ENCODE measurements at regions not wholly inside any gene's neighbourhood (a gene's known extent, or its start where the extent isn't known, plus 50 kb on each side); places are given as distances from the start of the nearest gene placed in this dataset.

DNA sequence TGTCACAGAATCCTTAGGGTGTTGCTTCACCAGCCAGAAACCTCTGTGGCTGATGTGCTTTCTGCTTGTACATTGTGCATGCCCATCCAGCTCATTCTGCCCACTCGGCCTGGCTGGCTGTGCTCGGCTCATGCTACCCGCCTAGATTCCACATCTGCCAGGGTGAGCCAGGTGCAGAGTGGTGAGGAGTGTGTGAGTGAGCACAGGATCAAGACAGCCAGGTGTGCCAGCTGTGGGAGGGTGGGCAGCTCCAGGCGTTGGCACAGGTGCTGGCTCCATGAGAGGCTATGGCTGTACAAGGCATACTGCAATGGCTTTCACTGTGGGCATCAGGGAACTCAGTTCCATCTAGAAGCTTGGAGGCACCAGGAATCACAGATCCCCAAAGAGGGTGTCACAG, 1321.8 kb upstream of the CRIM1 start:
- TF ChIP-seq, protein P1, sequence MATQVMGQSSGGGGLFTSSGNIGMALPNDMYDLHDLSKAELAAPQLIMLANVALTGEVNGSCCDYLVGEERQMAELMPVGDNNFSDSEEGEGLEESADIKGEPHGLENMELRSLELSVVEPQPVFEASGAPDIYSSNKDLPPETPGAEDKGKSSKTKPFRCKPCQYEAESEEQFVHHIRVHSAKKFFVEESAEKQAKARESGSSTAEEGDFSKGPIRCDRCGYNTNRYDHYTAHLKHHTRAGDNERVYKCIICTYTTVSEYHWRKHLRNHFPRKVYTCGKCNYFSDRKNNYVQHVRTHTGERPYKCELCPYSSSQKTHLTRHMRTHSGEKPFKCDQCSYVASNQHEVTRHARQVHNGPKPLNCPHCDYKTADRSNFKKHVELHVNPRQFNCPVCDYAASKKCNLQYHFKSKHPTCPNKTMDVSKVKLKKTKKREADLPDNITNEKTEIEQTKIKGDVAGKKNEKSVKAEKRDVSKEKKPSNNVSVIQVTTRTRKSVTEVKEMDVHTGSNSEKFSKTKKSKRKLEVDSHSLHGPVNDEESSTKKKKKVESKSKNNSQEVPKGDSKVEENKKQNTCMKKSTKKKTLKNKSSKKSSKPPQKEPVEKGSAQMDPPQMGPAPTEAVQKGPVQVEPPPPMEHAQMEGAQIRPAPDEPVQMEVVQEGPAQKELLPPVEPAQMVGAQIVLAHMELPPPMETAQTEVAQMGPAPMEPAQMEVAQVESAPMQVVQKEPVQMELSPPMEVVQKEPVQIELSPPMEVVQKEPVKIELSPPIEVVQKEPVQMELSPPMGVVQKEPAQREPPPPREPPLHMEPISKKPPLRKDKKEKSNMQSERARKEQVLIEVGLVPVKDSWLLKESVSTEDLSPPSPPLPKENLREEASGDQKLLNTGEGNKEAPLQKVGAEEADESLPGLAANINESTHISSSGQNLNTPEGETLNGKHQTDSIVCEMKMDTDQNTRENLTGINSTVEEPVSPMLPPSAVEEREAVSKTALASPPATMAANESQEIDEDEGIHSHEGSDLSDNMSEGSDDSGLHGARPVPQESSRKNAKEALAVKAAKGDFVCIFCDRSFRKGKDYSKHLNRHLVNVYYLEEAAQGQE (IDR thresholded peaks at IDR 0.05; ENCODE audit: borderline replicate concordance), result no peak
- TF ChIP-seq MXI1 (conservative IDR thresholded peaks at IDR 0.05; ENCODE audit: poor library complexity, severe bottlenecking) (no peak), POLR2AphosphoS5 (IDR thresholded peaks at IDR 0.05) (no peak), TAF1 (IDR thresholded peaks at IDR 0.05; ENCODE audit: low read depth) (no peak), SMC3 (conservative IDR thresholded peaks at IDR 0.05; ENCODE audit: poor library complexity) (no peak), EZH2 (IDR thresholded peaks at IDR 0.05; ENCODE audit: borderline replicate concordance, insufficient read depth, low read length, poor library complexity, severe bottlenecking) (no peak)
- no peaks in the 10 kb centered on the region for H3K36me3 ChIP-seq (ENCODE audit: insufficient read depth, low read length)
- H3F3A ChIP-seq (ENCODE audit: insufficient read depth, low read length, poor library complexity, severe bottlenecking), result no peaks in the 10 kb centered on the region
- H3K27ac ChIP-seq (ENCODE audit: low read length), result no peak overlapping the region
- no peaks in the 10 kb centered on the region for H3K9me2 ChIP-seq (ENCODE audit: insufficient read depth, low read length)
- H3K27me3 ChIP-seq (ENCODE audit: insufficient read depth, low read depth, low read length), result no peaks in the 10 kb centered on the region
- no peak overlapping the region for H2AFZ ChIP-seq (ENCODE audit: low read depth, low read length)
- H3K4me3 ChIP-seq (ENCODE audit: low read length), result no peak overlapping the region
- no peaks in the 10 kb centered on the region for H3K79me2 ChIP-seq (replicated peaks; ENCODE audit: insufficient read depth, low read length)
- H4K20me1 ChIP-seq (ENCODE audit: insufficient read depth), result no peaks in the 10 kb centered on the region
- H3K9ac ChIP-seq (ENCODE audit: low read length), result no peak overlapping the region
- no peak overlapping the region for H3K4me2 ChIP-seq (ENCODE audit: low read length)
- no peaks in the 10 kb centered on the region for H3K9me3 ChIP-seq (ENCODE audit: low read length)

DNA sequence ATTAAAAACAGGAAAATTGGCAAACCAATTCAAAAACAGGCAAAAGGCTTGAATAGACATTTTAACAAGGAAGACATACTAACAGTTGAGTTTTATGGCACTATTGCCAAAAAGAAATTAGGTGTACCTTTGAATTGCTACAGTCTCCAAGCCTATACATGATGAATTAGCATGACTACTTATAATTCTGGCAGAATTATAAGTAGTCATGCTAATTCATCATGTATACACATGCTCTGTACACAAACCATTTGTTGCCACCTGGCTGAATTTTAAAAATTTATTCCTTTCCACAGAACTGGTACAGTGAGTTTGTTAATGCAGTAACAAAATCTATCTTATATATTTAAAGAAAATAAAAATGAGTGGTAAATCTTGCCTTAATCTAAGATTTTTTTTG, 1332.0 kb upstream of the CRIM1 start:
- Histone ChIP-seq H3F3A (ENCODE audit: insufficient read depth, low read length, poor library complexity, severe bottlenecking) (no peaks in the 10 kb centered on the region), H3K79me2 (replicated peaks; ENCODE audit: insufficient read depth, low read length) (no peaks in the 10 kb centered on the region), H3K4me2 (ENCODE audit: low read length) (no peak overlapping the region), H3K36me3 (ENCODE audit: insufficient read depth, low read length) (no peaks in the 10 kb centered on the region), H3K9me3 (ENCODE audit: low read length) (no peaks in the 10 kb centered on the region), H2AFZ (ENCODE audit: low read depth, low read length) (no peak overlapping the region), H3K27me3 (ENCODE audit: insufficient read depth, low read depth, low read length) (no peaks in the 10 kb centered on the region), H3K9ac (ENCODE audit: low read length) (no peak overlapping the region), H3K9me2 (ENCODE audit: insufficient read depth, low read length) (no peaks in the 10 kb centered on the region), H3K27ac (ENCODE audit: low read length) (no peak overlapping the region), H3K4me3 (ENCODE audit: low read length) (no peak overlapping the region), H4K20me1 (ENCODE audit: insufficient read depth) (no peaks in the 10 kb centered on the region)
- no peak for TF ChIP-seq EZH2 (IDR thresholded peaks at IDR 0.05; ENCODE audit: borderline replicate concordance, insufficient read depth, low read length, poor library complexity, severe bottlenecking)
- no peak for TF ChIP-seq MXI1 (conservative IDR thresholded peaks at IDR 0.05; ENCODE audit: poor library complexity, severe bottlenecking)
- no peak for TF ChIP-seq RAD21 (conservative IDR thresholded peaks at IDR 0.05)
- TF ChIP-seq EP300 (conservative IDR thresholded peaks at IDR 0.05; ENCODE audit: poor library complexity, severe bottlenecking), result no peak
- TF ChIP-seq, protein P1 (IDR thresholded peaks at IDR 0.05; ENCODE audit: borderline replicate concordance), result no peak
